GM21717 (cell line): ENCODE measurements at regions not wholly inside any gene's neighbourhood (a gene's known extent, or its start where the extent isn't known, plus 50 kb on each side); places are given as distances from the start of the nearest gene placed in this dataset.
"Not testable (repeated sequence)": the region's sequence is repeated elsewhere in the genome, so short reads cannot be mapped to it uniquely, and the experiment has no call there.

Experiments used
- ATAC-seq: cut with Tn5 transposase; IDR thresholded peaks from one replicate; pipeline ENCODE4 v1.9.1; 2021; ENCODE audit warnings: mild to moderate bottlenecking, moderate library complexity; ENCODE audit not compliant: unreplicated experiment

GRCh38 chr2:61677942-61678341 lies 139.8 kb upstream of the XPO1 start:
- no peak for ATAC-seq

GRCh38 chr2:61677306-61677705 lies 139.2 kb upstream of the XPO1 start:
- no peak for ATAC-seq

- ATAC-seq: no peak
Observed at GRCh38 chr2:61675204-61675603, 137.0 kb upstream of the XPO1 start.

- no peak for ATAC-seq
Observed at GRCh38 chr2:61671561-61672315, 133.6 kb upstream of the XPO1 start.

- peak; percentile 66 for ATAC-seq
Observed at GRCh38 chr2:61670591-61671501, 132.7 kb upstream of the XPO1 start.

GRCh38 chr2:61664190-61664589 lies 126.0 kb upstream of the XPO1 start:
- no peak for ATAC-seq

GRCh38 chr2:61662990-61663389 lies 124.8 kb upstream of the XPO1 start:
- ATAC-seq: no peak

GRCh38 chr2:61660511-61661388 lies 122.6 kb upstream of the XPO1 start:
- ATAC-seq: no peak

GRCh38 chr2:61658841-61659780 lies 121.0 kb upstream of the XPO1 start:
- ATAC-seq: no peak

- ATAC-seq: not testable (repeated sequence)
Observed at GRCh38 chr2:61649946-61650345, 111.8 kb upstream of the XPO1 start.

GRCh38 chr2:61649021-61649420 lies 110.9 kb upstream of the XPO1 start:
- no peak for ATAC-seq

GRCh38 chr2:61647044-61647443 lies 108.9 kb upstream of the XPO1 start:
- no peak for ATAC-seq

- ATAC-seq: no peak
Observed at GRCh38 chr2:61645911-61646310, 107.8 kb upstream of the XPO1 start.

GRCh38 chr2:61643153-61643552 lies 105.0 kb upstream of the XPO1 start:
- not testable (repeated sequence) for ATAC-seq

GRCh38 chr2:61640406-61640805 lies 102.2 kb upstream of the XPO1 start:
- no peak for ATAC-seq

GRCh38 chr2:61639721-61640120 lies 101.6 kb upstream of the XPO1 start:
- ATAC-seq: no peak

GRCh38 chr2:61636686-61637085 lies 98.5 kb upstream of the XPO1 start:
- ATAC-seq: no peak

- no peak for ATAC-seq
Observed at GRCh38 chr2:61634512-61634911, 96.4 kb upstream of the XPO1 start.

GRCh38 chr2:61633250-61633649 lies 95.1 kb upstream of the XPO1 start:
- no peak for ATAC-seq
